Nephron (organoid): ENCODE measurements at regions not wholly inside any gene's neighbourhood (a gene's known extent, or its start where the extent isn't known, plus 50 kb on each side); places are given as distances from the start of the nearest gene placed in this dataset.

ENCODE experiments used
- H3K27ac Mint-ChIP-seq, 3 experiments: 2 replicates each; pipeline ENCODE4 v1.8.0; 2020; ENCODE audit warnings: mixed read lengths in 3 of 3, mild to moderate bottlenecking in 2 of 3, moderate library complexity in 1 of 3
- H3K27me3 Mint-ChIP-seq: 2 replicates; pipeline ENCODE4 v1.8.0; 2021; ENCODE audit warnings: low read depth, mild to moderate bottlenecking, moderate library complexity, mixed read lengths
- H3K36me3 Mint-ChIP-seq: 2 replicates; pipeline ENCODE4 v1.8.0; 2020; ENCODE audit warnings: low read depth, mixed read lengths
- H3K4me1 Mint-ChIP-seq: 2 replicates; pipeline ENCODE4 v1.8.0; 2020; ENCODE audit warnings: mixed read lengths
- H3K4me3 Mint-ChIP-seq, 3 experiments: 2 replicates each; pipeline ENCODE4 v1.8.0; 2020; ENCODE audit warnings: mild to moderate bottlenecking in 3 of 3, mixed read lengths in 3 of 3, moderate library complexity in 2 of 3
- H3K9me3 Mint-ChIP-seq: 2 replicates; pipeline ENCODE4 v1.8.0; 2020; ENCODE audit warnings: mixed read lengths
- TF ChIP-seq, protein P1 (sequence below), 3 experiments: fragments of 200-600 bp; sonication (generic); IDR thresholded peaks; one replicate each; pipeline ENCODE4 v1.5.0; 2021; ENCODE audit warnings: antibody characterized with exemption in 3 of 3; ENCODE audit not compliant: unreplicated experiment in 3 of 3

DNA sequence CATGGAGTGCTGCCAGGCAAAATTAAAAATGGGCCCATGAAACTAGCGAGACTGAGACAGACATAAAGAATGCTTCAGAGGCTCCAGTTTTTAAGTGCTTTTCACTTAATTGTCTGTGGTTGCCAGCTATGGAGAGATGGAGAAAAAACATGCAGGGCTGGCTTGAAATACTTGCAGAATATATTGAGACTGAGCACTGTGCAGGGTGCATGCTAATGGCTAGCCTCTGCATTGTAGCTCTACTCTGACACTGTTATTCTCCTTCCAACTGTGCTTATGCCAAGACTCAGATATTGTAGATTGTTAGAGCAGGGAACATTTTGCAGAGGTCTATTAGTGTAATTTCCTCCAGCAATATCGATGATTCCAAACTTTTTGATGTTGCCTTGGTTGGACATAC is 735.0 kb downstream of the PDCD6IP start:
- no peak overlapping the region for H3K27ac Mint-ChIP-seq
- no peaks in the 10 kb centered on the region for H3K36me3 Mint-ChIP-seq
- TF ChIP-seq, protein P1, sequence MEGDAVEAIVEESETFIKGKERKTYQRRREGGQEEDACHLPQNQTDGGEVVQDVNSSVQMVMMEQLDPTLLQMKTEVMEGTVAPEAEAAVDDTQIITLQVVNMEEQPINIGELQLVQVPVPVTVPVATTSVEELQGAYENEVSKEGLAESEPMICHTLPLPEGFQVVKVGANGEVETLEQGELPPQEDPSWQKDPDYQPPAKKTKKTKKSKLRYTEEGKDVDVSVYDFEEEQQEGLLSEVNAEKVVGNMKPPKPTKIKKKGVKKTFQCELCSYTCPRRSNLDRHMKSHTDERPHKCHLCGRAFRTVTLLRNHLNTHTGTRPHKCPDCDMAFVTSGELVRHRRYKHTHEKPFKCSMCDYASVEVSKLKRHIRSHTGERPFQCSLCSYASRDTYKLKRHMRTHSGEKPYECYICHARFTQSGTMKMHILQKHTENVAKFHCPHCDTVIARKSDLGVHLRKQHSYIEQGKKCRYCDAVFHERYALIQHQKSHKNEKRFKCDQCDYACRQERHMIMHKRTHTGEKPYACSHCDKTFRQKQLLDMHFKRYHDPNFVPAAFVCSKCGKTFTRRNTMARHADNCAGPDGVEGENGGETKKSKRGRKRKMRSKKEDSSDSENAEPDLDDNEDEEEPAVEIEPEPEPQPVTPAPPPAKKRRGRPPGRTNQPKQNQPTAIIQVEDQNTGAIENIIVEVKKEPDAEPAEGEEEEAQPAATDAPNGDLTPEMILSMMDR (IDR thresholded peaks at IDR 0.05; ENCODE audit: unreplicated experiment in 3 of 3), result no peak
- H3K4me3 Mint-ChIP-seq, result no peak overlapping the region
- H3K9me3 Mint-ChIP-seq, result peaks cover 2% of the 10 kb centered on the region
- H3K4me1 Mint-ChIP-seq, result peaks cover 5% of the 10 kb centered on the region
- H3K27me3 Mint-ChIP-seq, result no peaks in the 10 kb centered on the region

DNA sequence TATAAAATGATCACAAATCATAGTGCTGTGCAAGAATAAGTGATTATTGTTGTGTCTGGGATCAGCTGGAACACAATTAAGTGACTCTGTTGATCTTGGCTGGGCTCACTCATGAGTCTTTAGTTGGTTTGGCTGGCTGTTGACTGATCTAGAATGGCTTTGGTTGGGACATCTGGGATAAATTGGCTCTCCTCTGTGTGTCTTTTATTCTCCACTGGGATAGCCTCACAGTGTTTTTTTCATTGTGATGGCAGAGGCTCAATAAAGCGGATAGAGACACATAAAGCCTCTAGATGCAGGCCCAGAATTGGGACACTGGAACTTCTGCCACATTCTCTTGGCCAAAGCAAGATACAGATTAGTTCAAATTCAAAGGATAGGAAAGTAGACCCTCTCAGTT is 735.6 kb downstream of the PDCD6IP start:
- no peak overlapping the region for H3K27ac Mint-ChIP-seq
- TF ChIP-seq, protein P1 (IDR thresholded peaks at IDR 0.05; ENCODE audit: unreplicated experiment in 3 of 3), result no peak
- peaks cover 5% of the 10 kb centered on the region for H3K4me1 Mint-ChIP-seq
- H3K27me3 Mint-ChIP-seq, result no peaks in the 10 kb centered on the region
- no peak overlapping the region for H3K4me3 Mint-ChIP-seq
- no peaks in the 10 kb centered on the region for H3K36me3 Mint-ChIP-seq
- peaks cover 2% of the 10 kb centered on the region for H3K9me3 Mint-ChIP-seq

DNA sequence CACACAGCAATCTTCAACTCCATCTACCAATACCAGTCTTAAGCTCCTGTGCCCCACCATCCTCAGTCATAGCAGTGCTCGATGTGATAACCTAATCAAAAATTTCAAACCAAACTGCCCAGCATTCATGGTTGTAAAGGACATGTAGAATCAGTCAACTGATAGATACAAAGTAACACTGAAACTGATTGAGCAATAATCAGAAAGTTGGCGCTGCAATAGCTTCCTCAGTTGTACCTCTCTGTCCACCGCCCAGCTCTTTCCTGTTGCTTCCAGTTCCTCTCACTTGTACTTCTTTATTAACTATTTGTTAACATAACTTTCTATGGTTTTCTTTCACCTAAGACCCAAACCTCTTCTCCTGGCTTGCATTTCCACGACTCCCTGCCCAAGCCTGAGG is 745.7 kb downstream of the PDCD6IP start:
- Mint-ChIP-seq H3K9me3 (no peaks in the 10 kb centered on the region), H3K27ac (no peak overlapping the region), H3K4me1 (no peaks in the 10 kb centered on the region), H3K36me3 (no peaks in the 10 kb centered on the region), H3K27me3 (peaks cover 4% of the 10 kb centered on the region), H3K4me3 (no peak overlapping the region)
- TF ChIP-seq, protein P1 (IDR thresholded peaks at IDR 0.05; ENCODE audit: unreplicated experiment in 3 of 3), result no peak

DNA sequence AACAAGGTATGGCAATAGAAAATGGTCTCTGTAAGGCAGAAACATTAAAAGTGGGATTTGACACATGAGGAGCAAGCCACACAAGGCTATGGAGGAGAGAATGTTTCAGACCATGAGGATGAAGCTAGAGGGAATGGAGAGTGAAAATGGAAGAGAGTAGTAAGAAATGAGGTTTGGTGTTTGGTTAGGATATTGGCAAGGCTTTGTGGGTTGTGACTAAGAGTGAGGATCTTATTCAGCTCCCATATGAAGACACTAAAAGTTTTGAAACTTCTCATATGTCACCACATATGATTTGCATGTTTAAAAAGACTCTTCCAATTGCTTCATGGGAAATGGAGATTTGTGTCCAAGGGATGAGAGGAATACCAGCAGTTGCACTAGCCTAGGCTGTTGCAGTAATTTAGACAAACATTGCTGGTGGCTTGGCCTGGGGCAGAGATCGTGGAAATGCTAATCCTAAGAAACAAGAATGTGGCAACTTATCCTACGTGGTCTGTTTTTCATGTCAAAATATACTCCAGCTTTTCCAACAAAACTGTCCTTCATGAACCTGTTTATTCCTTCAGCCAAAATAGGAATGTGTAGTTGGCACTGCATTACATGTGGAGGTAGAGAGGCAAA is 749.0 kb downstream of the PDCD6IP start:
- H3K4me3 Mint-ChIP-seq, result no peak overlapping the region
- H3K36me3 Mint-ChIP-seq, result no peaks in the 10 kb centered on the region
- H3K9me3 Mint-ChIP-seq, result no peaks in the 10 kb centered on the region
- no peak overlapping the region for H3K27ac Mint-ChIP-seq
- H3K4me1 Mint-ChIP-seq, result no peaks in the 10 kb centered on the region
- TF ChIP-seq, protein P1 (IDR thresholded peaks at IDR 0.05; ENCODE audit: unreplicated experiment in 3 of 3), result no peak
- H3K27me3 Mint-ChIP-seq, result peaks cover 4% of the 10 kb centered on the region

DNA sequence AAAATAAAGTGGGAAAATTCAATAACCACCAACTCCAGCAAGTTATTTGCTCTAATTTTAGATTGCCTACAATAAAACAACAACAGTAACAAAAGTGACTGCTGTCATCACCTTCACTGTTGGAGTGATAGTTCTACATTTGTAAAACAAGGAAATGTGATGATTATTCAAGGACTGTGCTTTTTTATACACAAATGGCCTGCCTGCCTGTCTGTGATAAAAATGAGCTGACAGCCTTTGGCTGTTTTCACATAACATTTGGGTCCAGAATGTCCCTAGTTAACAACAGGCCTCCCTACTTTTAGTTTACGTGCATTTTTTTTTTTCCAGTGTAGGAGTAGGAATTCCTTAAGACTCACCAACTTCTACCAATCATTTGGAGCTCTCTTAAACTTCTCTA is 768.8 kb downstream of the PDCD6IP start:
- no peaks in the 10 kb centered on the region for H3K4me1 Mint-ChIP-seq
- no peaks in the 10 kb centered on the region for H3K36me3 Mint-ChIP-seq
- no peak overlapping the region for H3K27ac Mint-ChIP-seq
- TF ChIP-seq, protein P1 (IDR thresholded peaks at IDR 0.05; ENCODE audit: unreplicated experiment in 3 of 3), result no peak
- no peaks in the 10 kb centered on the region for H3K27me3 Mint-ChIP-seq
- H3K9me3 Mint-ChIP-seq, result peaks cover 21% of the 10 kb centered on the region
- no peak overlapping the region for H3K4me3 Mint-ChIP-seq

DNA sequence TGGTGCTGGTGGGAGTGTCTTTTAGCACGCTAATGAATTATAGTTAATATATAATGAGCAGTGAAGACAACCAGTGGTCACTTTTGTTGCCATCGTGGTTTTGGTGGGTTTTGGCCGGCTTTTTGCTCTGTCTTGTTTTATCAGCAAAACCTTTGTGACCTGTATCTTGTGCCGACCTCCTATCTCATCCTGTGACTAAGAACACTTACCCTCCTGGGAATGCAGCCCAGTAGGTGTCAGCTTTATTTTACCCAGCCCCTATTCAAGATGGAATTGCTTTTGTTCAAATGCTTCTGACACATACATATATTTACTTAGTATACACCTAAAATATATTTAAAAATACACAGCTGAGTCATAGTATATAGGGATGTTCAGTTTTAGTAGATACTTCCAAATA is 770.3 kb downstream of the PDCD6IP start:
- H3K27me3 Mint-ChIP-seq, result no peaks in the 10 kb centered on the region
- H3K4me1 Mint-ChIP-seq, result no peaks in the 10 kb centered on the region
- TF ChIP-seq, protein P1 (IDR thresholded peaks at IDR 0.05; ENCODE audit: unreplicated experiment in 3 of 3), result no peak
- no peak overlapping the region for H3K4me3 Mint-ChIP-seq
- no peaks in the 10 kb centered on the region for H3K36me3 Mint-ChIP-seq
- H3K27ac Mint-ChIP-seq, result no peak overlapping the region
- H3K9me3 Mint-ChIP-seq, result peaks cover 17% of the 10 kb centered on the region
